ENCODE measurements at regions not wholly inside any gene's neighbourhood (a gene's known extent, or its start where the extent isn't known, plus 50 kb on each side); places are given as distances from the start of the nearest gene placed in this dataset.

GRCh38 chr4:137703195-137703594, 170.9 kb upstream of the PCDH18 start:
- TF ChIP-seq POLR2A (IDR thresholded peaks at IDR 0.05): no peak
- no peak for TF ChIP-seq CTCF (IDR thresholded peaks at IDR 0.05)

Measured in suprapubic skin (tissue), 3 donors.